ENCODE measurements at regions not wholly inside any gene's neighbourhood (a gene's known extent, or its start where the extent isn't known, plus 50 kb on each side); places are given as distances from the start of the nearest gene placed in this dataset.

DNA sequence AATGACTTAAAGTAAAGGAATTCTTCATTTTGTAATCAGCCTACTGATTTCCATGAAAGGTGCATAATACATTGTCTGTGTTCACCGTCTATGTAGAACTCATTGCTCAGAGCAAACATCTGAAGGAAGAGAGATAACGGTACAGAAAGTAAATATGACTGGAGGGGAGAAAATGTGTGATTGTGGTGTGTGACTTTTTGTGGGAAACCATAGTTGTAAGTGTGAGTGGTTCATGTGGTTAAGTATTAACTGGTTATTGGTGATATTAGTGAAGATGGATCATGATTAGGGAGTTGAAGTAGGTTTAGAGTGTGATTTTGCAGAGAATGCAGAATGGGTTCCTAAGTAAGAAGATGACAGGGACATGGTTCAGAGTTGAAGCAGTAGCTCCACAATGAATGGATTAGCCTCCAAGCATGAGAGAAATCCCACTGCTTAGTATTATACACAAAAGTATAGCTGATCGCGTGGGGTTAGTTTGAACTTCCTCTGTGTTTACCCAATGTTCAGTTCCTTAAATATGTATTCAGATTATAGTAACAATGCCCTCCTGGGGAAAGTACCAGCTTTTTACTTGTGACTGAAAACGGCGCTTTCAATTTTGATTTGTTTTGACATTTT, 368.9 kb downstream of the UTRN start (continued):
- TF ChIP-seq, protein P1, sequence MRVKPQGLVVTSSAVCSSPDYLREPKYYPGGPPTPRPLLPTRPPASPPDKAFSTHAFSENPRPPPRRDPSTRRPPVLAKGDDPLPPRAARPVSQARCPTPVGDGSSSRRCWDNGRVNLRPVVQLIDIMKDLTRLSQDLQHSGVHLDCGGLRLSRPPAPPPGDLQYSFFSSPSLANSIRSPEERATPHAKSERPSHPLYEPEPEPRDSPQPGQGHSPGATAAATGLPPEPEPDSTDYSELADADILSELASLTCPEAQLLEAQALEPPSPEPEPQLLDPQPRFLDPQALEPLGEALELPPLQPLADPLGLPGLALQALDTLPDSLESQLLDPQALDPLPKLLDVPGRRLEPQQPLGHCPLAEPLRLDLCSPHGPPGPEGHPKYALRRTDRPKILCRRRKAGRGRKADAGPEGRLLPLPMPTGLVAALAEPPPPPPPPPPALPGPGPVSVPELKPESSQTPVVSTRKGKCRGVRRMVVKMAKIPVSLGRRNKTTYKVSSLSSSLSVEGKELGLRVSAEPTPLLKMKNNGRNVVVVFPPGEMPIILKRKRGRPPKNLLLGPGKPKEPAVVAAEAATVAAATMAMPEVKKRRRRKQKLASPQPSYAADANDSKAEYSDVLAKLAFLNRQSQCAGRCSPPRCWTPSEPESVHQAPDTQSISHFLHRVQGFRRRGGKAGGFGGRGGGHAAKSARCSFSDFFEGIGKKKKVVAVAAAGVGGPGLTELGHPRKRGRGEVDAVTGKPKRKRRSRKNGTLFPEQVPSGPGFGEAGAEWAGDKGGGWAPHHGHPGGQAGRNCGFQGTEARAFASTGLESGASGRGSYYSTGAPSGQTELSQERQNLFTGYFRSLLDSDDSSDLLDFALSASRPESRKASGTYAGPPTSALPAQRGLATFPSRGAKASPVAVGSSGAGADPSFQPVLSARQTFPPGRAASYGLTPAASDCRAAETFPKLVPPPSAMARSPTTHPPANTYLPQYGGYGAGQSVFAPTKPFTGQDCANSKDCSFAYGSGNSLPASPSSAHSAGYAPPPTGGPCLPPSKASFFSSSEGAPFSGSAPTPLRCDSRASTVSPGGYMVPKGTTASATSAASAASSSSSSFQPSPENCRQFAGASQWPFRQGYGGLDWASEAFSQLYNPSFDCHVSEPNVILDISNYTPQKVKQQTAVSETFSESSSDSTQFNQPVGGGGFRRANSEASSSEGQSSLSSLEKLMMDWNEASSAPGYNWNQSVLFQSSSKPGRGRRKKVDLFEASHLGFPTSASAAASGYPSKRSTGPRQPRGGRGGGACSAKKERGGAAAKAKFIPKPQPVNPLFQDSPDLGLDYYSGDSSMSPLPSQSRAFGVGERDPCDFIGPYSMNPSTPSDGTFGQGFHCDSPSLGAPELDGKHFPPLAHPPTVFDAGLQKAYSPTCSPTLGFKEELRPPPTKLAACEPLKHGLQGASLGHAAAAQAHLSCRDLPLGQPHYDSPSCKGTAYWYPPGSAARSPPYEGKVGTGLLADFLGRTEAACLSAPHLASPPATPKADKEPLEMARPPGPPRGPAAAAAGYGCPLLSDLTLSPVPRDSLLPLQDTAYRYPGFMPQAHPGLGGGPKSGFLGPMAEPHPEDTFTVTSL (CRISPR knock-in tag; IDR thresholded peaks at IDR 0.05; ENCODE audit: borderline replicate concordance): peak; percentile 96
- TF ChIP-seq TBX3 (IDR thresholded peaks at IDR 0.05; ENCODE audit: borderline replicate concordance) (peak; percentile 80), FIP1L1 (IDR thresholded peaks at IDR 0.05; ENCODE audit: borderline replicate concordance, insufficient read depth, low read depth, low read length) (no peak), TFE3 (CRISPR knock-in tag; IDR thresholded peaks at IDR 0.05) (peak; percentile 74), ZNF12 (CRISPR knock-in tag; IDR thresholded peaks at IDR 0.05) (peak; percentile 14; the same call in 1 of the 2 replicates), ZNF543 (CRISPR knock-in tag; IDR thresholded peaks at IDR 0.05) (no peak), ZBTB7B (CRISPR knock-in tag; IDR thresholded peaks at IDR 0.05) (peak; percentile 35; the same call in 1 of the 2 replicates), PHB2 (IDR thresholded peaks at IDR 0.05; ENCODE audit: partially characterized antibody) (no peak), ATF1 (CRISPR knock-in tag; IDR thresholded peaks at IDR 0.05) (no peak), FOSL2 (CRISPR knock-in tag; IDR thresholded peaks at IDR 0.05) (peak; percentile 82), SMARCC2 (IDR thresholded peaks at IDR 0.05) (no peak), KDM6A (CRISPR knock-in tag; IDR thresholded peaks at IDR 0.05; ENCODE audit: low read depth) (peak; percentile 42; the same call in 1 of the 2 replicates), KAT2B (IDR thresholded peaks at IDR 0.05; ENCODE audit: borderline replicate concordance, low read depth, low read length) (no peak), EHMT2 (IDR thresholded peaks at IDR 0.05; ENCODE audit: borderline replicate concordance, low read depth, low read length) (peak; percentile 63; the same call in 1 of the 2 replicates), CHD4 (IDR thresholded peaks at IDR 0.05; ENCODE audit: borderline replicate concordance, low read length) (peak; percentile 79), HES4 (CRISPR knock-in tag; IDR thresholded peaks at IDR 0.05; ENCODE audit: borderline replicate concordance) (no peak), ZFP82 (CRISPR knock-in tag; IDR thresholded peaks at IDR 0.05; ENCODE audit: borderline replicate concordance) (0 out of 2 replicates have a peak, but pooled peaks have one; percentile 52)
- TF ChIP-seq, protein P2, sequence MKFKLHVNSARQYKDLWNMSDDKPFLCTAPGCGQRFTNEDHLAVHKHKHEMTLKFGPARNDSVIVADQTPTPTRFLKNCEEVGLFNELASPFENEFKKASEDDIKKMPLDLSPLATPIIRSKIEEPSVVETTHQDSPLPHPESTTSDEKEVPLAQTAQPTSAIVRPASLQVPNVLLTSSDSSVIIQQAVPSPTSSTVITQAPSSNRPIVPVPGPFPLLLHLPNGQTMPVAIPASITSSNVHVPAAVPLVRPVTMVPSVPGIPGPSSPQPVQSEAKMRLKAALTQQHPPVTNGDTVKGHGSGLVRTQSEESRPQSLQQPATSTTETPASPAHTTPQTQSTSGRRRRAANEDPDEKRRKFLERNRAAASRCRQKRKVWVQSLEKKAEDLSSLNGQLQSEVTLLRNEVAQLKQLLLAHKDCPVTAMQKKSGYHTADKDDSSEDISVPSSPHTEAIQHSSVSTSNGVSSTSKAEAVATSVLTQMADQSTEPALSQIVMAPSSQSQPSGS (CRISPR knock-in tag; IDR thresholded peaks at IDR 0.05): peak; percentile 83; the same call in 1 of the 2 replicates
- TF ChIP-seq, protein P3, sequence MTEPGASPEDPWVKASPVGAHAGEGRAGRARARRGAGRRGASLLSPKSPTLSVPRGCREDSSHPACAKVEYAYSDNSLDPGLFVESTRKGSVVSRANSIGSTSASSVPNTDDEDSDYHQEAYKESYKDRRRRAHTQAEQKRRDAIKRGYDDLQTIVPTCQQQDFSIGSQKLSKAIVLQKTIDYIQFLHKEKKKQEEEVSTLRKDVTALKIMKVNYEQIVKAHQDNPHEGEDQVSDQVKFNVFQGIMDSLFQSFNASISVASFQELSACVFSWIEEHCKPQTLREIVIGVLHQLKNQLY (CRISPR knock-in tag; IDR thresholded peaks at IDR 0.05): no peak
- TF ChIP-seq, protein P4, sequence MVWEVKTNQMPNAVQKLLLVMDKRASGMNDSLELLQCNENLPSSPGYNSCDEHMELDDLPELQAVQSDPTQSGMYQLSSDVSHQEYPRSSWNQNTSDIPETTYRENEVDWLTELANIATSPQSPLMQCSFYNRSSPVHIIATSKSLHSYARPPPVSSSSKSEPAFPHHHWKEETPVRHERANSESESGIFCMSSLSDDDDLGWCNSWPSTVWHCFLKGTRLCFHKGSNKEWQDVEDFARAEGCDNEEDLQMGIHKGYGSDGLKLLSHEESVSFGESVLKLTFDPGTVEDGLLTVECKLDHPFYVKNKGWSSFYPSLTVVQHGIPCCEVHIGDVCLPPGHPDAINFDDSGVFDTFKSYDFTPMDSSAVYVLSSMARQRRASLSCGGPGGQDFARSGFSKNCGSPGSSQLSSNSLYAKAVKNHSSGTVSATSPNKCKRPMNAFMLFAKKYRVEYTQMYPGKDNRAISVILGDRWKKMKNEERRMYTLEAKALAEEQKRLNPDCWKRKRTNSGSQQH (CRISPR knock-in tag; IDR thresholded peaks at IDR 0.05; ENCODE audit: low read depth): no peak

Data from HepG2 (cell line).